Mucosa of gallbladder (tissue), 1 donor: ENCODE measurements at regions not wholly inside any gene's neighbourhood (a gene's known extent, or its start where the extent isn't known, plus 50 kb on each side); places are given as distances from the start of the nearest gene placed in this dataset.

Source experiments
- DNase-seq: peaks from one replicate; pipeline ENCODE4 v3.0.0-alpha.2; 2020; ENCODE audit warnings: low spot score
- donor health status: DM: no; HTN: no; CAD: no.

DNA sequence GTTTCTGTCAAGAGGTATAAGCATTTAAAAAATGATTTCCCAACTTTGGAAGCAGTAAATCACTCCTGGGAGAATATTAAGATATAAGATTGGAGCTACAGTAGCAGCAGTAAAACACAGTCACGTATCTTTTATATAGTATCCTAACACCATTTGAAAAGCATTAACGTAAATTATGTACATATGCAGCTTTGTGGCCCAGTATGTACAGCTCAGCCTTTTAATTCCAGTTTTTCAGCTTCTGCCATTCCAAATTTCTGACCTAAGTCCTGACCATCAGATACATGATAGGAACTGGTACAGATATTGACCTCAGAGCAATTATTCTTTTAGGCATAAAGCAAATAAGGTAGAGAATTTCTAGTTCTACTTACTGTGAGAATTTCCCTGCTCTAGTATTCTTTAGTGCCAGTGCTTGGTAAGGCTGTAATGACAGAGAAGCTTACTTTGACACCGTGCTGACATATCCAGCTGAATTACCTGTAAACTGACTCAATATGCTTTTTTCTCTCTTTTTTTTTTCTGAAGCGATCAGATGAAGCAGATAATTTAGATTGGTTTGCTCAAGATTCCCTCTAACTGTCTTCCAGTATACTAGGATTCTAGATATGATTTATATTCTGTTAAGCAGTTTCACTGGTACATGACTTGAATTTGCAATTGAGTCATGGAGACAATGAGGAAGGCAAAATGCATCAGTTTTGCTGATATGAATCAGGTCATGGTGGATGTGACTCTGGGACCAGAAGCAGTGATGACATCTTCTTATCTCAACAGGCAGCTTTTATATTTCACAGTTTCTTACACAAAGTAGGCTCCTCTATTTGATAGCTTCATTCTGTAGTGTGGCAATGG is 703.6 kb downstream of the SLITRK6 start:
- DNase-seq = no peak

DNA sequence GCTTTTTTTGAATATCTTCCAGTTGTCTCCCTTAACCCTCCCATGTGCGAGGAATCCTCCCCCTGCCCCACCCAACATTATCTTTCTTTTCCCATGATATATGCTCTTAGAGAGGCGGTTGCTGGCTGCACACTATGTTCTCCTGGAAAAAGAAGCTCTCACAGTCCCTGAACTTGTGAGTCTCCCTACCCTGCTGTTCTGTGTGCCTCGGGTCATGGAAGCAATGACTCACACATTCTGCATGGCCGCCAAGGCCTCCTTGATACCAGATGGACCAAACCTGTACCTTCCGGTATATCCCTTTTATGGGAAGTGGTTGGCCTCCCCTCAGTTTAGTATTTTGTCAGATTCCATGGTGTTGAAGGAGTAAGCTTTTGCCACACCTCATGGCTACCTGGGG is 705.4 kb downstream of the SLITRK6 start:
- DNase-seq = no peak

DNA sequence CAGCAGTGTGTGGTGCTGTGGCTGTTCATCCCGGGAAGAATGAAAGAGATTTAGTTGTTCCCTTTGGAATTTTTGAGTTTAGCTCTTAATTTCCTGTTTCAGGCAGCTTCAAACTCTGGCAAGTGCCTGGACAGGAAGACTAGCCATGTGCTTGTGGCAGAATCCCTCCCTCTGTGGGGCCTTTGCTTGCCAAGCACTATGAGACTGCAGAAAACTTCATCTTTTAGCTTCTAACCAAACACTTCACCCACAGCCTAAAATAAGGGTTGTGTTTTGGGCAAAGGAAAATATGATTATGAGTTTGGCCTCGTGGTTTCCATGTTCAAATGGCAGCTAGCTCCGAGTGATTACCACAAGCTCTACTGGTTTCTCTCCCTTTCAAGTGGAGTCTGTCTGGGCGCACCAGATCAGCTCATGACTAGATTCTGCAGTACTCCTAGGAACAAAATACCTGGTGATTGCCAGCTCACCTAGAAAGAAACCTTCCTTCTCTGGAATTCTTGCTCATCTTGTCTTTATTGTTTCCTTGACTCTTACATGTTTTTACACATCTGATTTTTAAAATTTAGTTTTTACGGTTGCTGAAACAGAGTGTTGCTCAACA is 707.5 kb downstream of the SLITRK6 start:
- DNase-seq = no peak

DNA sequence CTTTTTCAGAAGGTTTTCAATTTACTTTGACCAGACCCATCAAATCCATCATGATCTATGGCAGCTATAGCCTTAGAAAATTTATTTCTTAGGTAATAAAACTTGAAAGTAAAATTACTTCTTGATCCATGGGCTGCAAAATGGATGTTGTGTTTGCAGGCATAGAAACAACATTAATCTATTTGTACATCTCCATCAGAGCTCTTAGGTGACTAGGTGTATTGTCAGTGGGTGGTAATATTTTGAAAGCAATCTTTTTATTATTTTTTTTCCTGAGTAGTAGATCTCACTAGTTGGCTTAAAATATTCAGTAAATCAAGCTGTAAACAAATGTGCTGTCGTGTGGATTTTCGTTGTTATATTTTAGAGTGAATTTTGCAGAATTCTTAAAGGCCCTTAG is 710.0 kb downstream of the SLITRK6 start:
- no peak for DNase-seq

DNA sequence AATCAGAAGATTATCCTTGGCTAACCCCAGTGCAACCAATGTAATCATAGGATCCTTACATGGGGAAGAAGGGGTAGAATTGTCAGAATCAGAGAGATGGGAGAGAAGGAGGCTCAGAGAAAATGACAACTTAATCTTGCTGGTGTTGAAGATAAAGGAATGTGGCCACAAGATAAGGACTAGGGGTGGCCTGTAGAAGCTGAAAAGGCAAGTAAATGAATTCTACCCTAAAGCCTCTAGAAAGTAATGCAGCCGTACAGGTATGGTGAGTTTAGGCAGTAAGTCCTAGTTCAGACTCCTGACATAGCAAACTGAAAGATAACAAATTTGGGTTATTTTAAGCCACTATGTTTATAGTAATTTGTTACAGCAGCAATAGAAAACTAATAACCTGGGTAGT is 718.5 kb downstream of the SLITRK6 start:
- no peak for DNase-seq

GRCh38 chr13:85076343-85076742 is 722.9 kb downstream of the SLITRK6 start:
- no peak for DNase-seq

GRCh38 chr13:85074543-85075313 is 724.5 kb downstream of the SLITRK6 start:
- DNase-seq = no peak

- DNase-seq = no peak
These were observed 731.0 kb downstream of the SLITRK6 start for GRCh38 chr13:85068231-85068630.

GRCh38 chr13:85040215-85040614 is 759.0 kb downstream of the SLITRK6 start:
- no peak for DNase-seq

GRCh38 chr13:85031771-85032170 is 767.4 kb downstream of the SLITRK6 start:
- no peak for DNase-seq

- no peak for DNase-seq
These were observed 771.2 kb downstream of the SLITRK6 start for GRCh38 chr13:85028035-85028434.

DNA sequence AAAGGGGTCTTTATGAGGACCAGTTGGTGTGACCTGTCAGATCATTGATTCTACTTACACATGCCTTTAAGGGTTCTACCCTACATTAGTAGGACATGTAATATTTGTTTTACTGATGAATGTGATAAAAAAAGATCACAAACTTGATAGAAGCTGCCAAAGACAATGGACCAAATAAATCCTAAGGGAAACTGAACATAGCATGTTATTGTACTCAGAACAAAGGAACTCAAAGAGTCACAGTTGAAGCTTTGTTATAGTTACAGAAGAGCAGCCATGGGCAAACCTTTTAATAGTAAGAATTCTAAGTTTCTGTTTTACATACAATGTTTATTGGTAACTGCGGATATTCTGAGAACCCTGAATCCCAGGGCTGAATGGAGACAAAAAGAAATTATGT is 780.1 kb downstream of the SLITRK6 start:
- DNase-seq = no peak

DNA sequence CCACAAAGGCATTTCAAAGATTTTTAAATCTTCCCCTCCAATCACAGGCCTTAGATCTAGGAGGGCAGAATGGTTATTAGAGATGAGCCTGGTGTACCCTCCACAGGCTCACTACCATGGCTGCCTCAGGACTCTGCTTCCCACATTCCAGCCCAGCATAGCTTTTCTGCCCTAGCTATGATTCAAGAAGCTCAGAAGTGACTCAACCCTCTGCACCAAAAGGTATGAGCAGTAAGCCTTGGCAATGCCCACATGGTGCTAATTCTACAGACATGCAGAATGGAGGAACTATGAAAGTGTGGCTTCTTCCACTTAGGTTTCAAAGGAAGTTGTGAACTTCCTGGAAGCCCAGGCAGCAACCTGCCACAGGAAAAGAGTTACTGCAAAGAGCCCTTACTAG is 786.2 kb downstream of the SLITRK6 start:
- DNase-seq = no peak

DNA sequence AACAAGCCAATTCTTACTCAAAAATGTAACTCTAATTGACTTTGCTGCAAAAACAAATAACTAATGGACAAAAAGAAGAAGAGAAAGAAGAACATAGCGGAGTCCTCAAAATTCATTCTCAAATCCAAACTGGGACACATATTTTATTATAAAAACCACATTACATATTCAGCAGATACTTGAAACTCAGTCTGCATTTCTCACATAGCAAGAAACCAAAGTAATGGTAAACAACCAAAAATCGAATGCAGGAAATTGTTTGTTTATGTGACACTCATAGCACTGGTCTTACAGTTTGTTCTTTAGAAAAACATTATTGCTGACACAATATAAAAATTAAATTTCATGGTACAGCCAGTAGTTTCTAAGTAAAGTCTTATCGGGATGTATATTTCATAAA is 789.8 kb downstream of the SLITRK6 start:
- DNase-seq = no peak

GRCh38 chr13:84999252-84999651 is 800.0 kb downstream of the SLITRK6 start:
- no peak for DNase-seq

DNA sequence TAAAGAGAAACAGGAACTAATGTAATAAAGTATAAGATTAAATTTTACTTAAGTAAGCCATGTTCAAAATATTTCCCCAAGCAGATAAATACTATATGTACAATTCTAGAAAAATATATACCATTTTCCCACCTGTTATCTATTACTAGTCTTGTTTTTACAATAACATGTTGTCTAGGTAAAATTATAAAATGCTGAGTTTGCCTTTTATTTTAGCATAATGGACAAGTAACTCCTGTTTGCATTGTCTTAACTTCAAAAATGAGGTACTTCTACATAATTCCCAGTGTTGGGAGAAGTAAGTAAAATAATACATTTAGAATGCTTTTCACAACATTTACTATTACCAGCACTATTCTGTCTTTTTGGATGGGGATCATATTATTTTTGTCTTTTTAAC is 800.5 kb downstream of the SLITRK6 start:
- no peak for DNase-seq

- DNase-seq = no peak
These were observed 801.4 kb downstream of the SLITRK6 start for GRCh38 chr13:84997858-84998257.

GRCh38 chr13:84994582-84994981 is 804.6 kb downstream of the SLITRK6 start:
- DNase-seq = peak; percentile 20

DNA sequence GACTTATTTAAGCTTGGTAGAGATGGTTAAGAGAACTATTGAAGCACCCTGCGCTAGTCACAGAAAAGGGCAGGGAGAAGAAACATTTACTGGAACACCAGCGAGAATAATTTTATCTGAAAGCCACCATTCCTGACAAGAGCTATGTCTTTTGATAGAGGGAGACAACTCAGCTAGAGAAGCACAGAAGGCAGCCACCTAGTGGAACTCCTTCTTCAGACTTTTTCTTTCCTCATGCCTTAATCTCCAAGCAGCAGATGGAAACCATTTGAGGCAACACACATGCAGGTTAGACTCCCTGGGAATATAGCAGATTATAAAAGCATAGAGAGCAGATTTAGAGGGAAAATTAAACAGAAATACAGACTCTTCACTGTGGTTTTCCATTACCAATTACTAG is 813.4 kb downstream of the SLITRK6 start:
- no peak for DNase-seq

DNA sequence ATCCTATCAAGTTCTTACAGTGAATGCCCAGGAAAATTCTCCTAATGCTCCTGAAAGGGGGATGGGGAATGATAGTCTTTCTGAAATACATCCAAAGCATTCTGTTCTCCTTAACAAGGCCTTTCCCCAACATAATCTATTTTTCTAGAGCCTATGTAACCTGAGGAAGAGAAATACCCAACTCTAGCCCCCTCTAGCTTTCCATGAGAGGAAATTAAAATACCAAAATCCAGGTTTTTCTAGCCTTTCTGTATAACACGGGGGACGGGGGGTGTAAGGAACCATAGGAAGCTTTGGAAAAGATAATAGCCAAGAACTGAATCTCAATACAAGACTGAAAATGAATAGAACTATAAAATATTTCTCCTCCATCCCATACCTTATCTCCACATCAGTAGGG is 815.9 kb downstream of the SLITRK6 start:
- no peak for DNase-seq

DNA sequence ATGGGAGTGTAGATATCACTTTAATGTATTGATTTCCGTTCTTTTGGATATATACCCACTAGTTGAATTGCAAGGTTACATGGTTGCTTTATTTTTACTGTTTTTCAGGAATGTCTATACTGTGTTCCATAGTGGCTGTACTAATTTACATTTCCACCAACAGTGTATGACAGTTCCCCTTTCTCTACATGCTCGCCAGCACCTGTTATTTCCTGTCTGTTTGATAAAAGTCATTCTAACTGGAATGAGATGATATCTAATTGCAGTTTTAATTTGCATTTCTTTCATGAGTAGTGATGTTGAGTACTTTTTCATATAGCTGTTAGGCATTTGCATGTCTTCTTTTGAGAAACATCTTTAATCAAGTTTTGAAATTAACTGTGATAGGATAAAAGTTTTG is 818.6 kb downstream of the SLITRK6 start:
- DNase-seq = no peak

DNA sequence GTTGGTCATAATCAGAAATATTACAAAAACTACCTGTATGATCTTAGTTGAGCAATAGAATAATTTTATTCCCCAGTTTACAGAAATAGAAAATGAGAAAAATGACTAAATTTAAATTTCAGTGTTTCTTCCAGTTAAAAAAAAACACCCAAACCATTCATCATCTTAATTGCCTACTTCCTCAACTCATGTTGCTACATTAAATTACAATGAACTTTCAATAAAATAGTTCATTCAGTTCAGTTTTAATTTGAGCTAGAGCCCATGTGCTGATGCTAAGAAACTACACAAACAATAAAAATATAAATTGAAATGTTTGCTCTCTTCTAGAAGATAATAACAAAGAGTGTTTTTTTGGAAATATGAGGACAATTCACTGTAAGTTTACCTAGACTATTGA is 820.4 kb downstream of the SLITRK6 start:
- no peak for DNase-seq

GRCh38 chr13:84973661-84974060 is 825.6 kb downstream of the SLITRK6 start:
- DNase-seq = no peak
